Stimulated activated CD4-positive, alpha-beta T cell treated with anti-CD3 and anti-CD28 coated beads, TNF-alpha, amount 100 ng/mL, for 48 hours (primary cell): ENCODE measurements at regions not wholly inside any gene's neighbourhood (a gene's known extent, or its start where the extent isn't known, plus 50 kb on each side); places are given as distances from the start of the nearest gene placed in this dataset.
"Not testable (repeated sequence)": the region's sequence is repeated elsewhere in the genome, so short reads cannot be mapped to it uniquely, and the experiment has no call there.

Experiments used
- DNase-seq, 3 donors: peaks; one replicate each; pipeline ENCODE4 v3.0.0-alpha.2; 2020; ENCODE audit warnings: low read depth in 3 of 3

GRCh38 chr6:85285114-85285513 lies 164.8 kb upstream of the NT5E start:
- no peak for DNase-seq

DNA sequence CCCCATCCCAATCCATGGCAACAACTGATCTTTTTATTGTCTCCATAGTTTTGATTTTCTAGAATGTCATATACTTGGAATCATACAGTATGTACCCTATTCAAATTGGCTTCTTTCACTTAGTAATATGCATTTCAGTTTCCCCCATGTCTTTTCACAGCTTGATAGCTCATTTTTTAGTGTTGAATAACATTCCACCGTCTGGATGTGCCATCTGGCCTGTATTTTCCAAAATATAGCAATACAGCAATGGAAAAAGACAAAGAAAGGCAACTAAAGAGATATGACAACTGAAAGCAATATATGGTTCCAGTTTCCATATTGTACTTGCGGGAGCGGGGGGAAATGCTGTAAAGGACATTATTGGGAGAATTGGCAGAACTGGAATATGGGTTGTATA lies 166.4 kb upstream of the NT5E start:
- no peak for DNase-seq

- no peak for DNase-seq
These were observed 171.3 kb upstream of the NT5E start for GRCh38 chr6:85278466-85279035.

- DNase-seq, result not testable (repeated sequence)
These were observed 173.9 kb upstream of the NT5E start for GRCh38 chr6:85276026-85276425.

DNA sequence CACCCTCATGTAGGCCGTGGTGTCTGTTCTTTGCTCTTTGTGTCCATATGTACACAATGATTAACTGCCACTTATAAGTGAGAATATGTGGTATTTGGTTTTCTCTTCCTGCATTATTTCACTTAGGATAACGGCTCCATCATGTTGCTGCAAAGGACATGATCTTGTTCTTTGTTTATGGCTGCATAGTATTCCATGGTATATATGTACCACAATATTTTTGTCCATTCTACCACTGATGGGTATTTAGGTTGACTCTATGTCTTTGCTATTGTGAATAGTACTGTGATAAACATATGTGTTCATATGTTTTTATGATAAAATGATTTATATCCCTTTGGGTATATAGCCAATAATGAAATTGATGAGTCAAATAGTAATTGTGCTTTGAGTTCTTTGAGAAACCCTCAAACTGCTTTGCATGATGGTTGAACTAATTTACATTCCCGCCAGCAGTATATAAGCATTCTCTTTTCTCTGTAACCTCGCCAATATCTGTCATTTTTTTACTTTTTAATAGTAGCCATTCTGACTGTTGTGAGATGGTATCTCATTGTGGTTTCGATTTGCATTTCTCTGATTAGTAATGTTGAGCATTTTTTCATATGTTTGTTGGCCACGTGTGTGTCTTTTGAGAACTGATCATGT lies 174.4 kb upstream of the NT5E start:
- DNase-seq, result no peak

DNA sequence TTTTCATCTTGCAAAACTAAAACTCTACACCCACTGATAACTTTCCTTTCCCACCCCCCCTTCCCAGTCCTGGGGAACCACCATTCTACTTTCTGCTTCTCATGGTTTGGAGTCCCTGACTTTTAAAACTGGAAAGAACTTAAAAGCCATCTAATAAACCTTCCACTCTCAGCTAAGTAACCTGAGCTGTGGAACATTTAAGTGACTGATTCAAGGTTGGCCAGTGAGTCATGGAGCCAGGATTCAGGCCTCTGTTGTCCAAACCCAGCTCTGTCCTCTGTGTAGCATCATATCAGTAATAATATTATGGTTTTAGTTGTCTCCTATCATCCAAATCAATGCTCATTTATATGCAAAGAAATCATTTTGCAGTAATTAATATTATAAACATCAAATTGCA lies 176.0 kb upstream of the NT5E start:
- no peak for DNase-seq

GRCh38 chr6:85273046-85273445 lies 176.8 kb upstream of the NT5E start:
- no peak for DNase-seq

- no peak for DNase-seq
These were observed 177.3 kb upstream of the NT5E start for GRCh38 chr6:85272592-85272991.

- DNase-seq, result no peak
These were observed 187.3 kb upstream of the NT5E start for GRCh38 chr6:85262621-85263020.

- no peak for DNase-seq
These were observed 188.6 kb upstream of the NT5E start for GRCh38 chr6:85261271-85261670.

DNA sequence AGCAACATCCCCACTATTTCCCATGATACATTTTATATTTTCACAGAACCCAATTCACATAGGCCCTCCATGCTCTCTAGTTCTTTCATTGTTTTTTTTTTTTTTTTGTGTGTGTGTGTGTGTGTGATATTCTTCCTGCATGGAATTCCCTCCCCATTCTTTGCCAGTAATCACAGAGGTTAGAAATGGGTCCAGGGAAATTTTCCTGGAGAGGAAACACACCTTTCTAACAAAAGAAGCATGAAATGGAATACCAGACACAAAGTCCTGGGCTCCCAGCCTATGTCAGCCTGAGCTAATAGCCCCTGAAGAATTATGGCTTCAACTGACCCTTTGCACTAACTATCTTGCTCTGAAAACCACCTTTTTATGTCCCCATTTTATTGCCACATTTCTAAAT lies 194.2 kb upstream of the NT5E start:
- DNase-seq, result no peak

DNA sequence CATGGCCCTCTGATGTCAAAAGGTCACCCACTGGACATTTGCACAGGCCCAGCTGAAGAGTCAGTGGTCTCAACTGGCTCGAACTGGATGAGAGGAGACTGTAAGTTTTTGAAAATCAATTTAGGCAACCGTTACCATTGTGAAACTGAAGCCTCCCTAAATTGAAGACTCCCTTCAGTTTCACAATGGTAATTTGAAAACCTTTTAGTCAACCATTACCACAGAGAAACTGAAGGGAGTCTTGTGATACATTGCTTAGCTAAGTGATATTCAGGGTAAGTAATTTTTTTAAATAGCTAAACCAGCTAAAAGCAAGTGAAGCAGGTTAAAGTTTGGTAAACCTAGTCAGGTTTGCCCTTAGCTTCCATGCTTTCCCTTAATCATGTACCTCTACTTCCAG lies 197.3 kb upstream of the NT5E start:
- no peak for DNase-seq

DNA sequence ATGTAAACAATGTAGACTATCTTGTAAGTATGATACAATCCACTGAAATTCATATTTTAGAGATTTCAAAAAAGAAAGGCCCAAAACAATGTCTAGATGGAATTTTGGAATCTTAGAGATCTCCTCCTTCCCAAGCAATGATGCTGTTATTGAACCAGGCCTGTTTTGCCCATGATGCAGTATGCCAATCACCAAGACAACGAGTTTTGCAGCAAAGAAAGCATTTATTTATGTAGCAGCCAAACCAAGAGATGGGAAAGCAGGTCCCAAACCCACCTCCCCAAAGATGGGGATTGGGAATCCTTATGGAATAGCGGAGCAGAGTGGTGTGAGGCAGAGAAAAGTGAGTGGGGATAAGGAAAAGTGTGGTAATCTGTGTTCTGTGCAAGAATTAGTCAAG lies 197.8 kb upstream of the NT5E start:
- DNase-seq, result no peak

- no peak for DNase-seq
These were observed 198.6 kb upstream of the NT5E start for GRCh38 chr6:85251300-85251699.

GRCh38 chr6:85250586-85251220 lies 199.2 kb upstream of the NT5E start:
- DNase-seq, result no peak

DNA sequence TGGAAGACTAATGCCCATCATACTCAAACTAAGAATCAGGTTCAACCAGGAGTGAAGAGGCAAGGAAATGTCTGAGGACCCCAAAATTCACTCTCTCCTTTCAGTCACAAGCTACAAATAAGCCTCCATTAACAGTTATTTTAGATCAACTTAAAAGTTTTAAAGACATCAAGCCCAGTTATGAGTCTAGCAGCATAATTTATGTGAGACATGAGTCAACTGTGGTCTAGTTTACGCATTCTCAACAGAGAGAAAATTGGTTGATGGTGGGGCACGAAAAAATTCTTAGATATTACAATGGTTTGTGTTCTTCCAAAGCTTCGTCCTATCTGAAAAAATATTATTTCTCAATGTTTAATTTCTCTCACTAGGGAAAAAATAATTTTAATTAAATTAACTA lies 204.9 kb upstream of the NT5E start:
- no peak for DNase-seq

DNA sequence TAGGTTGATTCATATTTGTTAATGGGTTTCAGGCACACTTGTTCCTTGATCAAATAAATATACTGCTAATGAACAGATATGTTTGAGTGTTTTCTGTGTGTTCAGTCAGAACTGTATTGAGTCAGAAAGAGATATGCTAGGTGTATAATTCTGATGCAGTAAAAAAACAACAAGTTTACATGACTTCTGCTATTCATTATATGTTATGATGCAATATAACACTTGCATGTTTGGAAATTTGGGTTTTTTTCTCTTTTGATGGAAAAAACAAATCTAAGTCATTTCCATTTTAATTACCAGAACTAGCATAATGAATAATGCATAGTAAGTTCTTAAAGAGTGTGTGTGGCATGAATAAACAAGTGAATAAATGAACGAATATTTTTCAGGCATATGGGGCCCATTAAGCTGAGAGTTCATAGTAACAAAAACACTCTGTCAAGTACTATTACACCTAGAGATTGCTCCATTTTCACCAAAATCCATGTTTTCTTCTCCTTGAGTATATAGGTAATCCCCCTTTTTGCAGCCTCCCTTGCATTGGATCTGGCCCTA lies 208.3 kb upstream of the NT5E start:
- no peak for DNase-seq

GRCh38 chr6:85240787-85241385 lies 209.0 kb upstream of the NT5E start:
- no peak for DNase-seq

DNA sequence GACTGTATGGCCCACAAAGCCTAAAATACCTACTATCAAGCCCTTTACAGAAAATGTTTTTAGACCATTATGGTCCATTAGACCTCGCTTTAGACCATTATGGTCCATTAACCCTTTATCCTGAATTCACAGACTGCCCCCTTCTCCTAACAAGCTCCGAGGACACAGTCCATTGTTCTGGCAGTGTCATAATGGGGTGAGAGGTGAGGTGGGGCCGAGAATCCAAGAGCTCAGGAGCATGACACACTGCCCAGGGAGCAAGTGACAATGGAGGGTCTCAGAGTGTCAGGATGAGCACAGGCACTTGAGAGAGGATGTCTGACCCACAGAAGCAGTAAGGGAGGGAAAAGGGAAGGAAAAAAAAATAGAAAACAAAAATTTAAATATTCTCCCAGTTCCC lies 212.4 kb upstream of the NT5E start:
- no peak for DNase-seq

GRCh38 chr6:85236636-85237035 lies 213.2 kb upstream of the NT5E start:
- DNase-seq, result no peak

DNA sequence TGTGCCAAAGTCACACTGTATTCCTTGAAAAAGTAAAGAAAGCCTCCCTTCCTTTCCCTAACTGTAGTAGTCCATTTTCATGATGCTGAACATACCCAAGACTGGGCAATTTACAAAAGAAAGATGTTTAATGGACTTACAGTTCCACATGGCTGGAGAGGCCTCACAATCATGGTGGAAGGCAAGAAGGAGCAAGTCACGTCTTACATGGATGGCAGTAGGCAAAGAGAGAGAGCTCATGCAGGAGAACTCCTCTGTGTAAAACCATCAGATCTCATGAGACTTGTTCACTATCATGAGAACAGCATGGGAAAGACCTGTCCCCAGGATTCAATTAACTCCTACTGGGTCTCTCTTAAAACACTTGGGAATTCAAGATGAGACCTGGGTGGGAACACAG lies 222.5 kb upstream of the NT5E start:
- DNase-seq, result not testable (repeated sequence)

GRCh38 chr6:85212794-85213193 lies 237.1 kb upstream of the NT5E start:
- DNase-seq, result not testable (repeated sequence)

DNA sequence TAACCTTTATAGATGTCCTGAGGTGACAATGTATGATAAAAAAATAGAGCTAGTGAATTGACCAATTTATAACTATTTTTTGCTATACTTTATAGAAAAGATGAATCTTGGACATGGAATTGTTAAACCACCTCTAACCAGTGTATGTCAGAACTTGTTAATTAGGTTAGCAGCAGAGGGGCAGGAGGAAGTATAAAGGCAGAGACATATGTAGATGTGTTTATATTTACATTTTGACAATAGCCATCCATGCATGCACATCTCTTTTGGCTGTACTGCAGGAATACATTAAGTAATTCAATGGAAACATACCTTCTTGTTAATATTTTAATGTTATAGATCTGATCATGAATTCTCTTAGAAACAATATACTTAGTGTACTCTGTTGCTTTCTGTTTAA lies 254.6 kb upstream of the NT5E start:
- no peak for DNase-seq
